ENCODE measurements at regions not wholly inside any gene's neighbourhood (a gene's known extent, or its start where the extent isn't known, plus 50 kb on each side); places are given as distances from the start of the nearest gene placed in this dataset.

DNA sequence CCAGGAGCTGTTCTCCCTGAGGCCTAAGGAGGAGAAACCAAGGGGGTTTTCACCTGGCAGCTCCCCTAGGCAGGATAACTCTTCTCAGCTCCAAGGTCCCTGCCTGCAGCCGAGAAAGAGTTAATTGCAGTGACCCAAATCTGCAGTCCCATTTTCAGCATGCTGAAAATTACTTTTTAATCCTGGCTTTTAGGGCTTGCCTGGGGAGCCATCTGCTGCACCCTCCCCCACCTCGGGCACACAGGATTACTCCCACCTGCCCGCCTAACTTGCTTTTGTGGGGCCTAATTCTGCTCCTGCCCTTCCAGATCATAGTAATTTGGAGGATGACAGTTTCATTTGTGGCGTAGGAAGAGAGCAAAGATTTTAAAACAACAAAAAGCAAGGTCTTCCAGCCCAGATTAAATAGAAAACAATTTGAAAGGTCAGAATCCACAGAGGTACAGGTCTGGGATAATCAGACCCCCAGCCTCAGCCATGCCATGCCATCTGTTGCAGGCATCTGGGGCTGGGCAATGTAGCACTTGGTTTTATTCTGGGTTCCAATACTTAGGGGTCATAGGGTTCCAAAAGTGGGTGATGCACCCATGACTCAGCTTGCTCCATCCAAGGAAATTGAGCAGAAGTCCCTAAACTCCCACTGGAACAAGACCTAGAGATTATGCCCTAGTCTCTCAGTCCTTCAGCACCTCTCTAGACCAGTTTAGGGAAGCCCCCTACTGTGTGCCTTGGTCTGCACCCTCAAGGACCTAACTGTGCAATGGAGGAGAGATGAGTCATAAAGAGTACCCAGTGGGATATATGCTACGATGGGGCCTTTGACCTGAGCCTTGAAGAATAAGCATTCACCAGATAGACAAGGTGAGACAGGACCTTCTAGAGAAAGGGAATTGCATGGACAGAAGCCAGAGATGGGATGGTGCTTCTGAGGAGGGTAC, 64.5 kb upstream of the NLK start:
- DNase-seq (ENCODE audit: extremely low spot score): no peak
- no peak for TF ChIP-seq CTCF (IDR thresholded peaks at IDR 0.05; ENCODE audit: control extremely low read depth, extremely low read depth, low read depth, missing control alignments)
- ChIA-PET POLR2A (no interaction called here), CTCF (no interaction called here)

DNA sequence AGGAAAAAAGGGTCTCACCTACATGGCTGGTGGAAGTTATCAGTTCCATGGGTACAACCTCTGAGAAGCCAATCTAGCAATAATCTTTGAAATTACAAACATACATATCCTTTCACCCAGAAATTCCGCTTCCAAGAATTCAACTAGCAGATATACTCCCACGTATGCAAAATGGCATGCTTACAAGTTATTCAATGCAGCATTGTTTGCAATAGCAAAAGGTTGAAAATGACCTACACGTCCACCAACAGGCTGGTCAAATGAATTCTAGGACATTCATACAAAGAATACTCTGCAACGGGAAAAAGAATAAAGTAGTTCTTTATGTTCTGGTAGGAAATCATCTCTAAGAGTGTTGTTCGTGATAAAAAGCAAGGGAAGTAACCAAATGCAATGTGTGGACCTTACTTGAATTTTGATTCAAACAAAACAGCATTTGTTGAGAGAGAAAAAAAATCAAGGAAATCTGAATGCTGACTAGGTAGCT, 63.7 kb upstream of the NLK start:
- CTCF ChIA-PET: interaction anchor here (1.0 kb wide), 1 partner anchor 29 kb away, joined by 3 read pairs; no protein-coding TSS in a partner anchor
- no peak for TF ChIP-seq CTCF (IDR thresholded peaks at IDR 0.05; ENCODE audit: control extremely low read depth, extremely low read depth, low read depth, missing control alignments)
- POLR2A ChIA-PET: no interaction called here
- no peak for DNase-seq (ENCODE audit: extremely low spot score)

DNA sequence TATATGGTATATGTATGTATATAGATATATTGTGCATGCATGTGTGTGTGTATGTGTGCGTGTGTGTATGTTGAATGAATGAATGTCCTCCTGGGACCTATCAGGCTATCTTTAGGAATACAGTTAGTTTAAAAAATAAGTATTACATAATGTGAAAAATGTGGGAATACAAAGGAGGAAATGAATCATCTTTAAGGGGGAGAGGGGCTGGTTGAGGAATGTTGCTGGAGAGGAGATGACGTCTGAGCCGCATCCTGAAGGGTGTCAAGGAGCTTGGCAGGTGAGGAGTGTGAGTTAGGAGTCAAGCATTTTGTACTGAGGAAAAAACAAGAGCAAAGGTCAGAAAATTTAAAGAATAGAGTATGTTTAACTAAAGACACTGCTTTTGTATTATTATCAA, 62.4 kb upstream of the NLK start:
- no peak for DNase-seq (ENCODE audit: extremely low spot score)
- CTCF ChIA-PET: no interaction called here
- POLR2A ChIA-PET: no interaction called here
- no peak for TF ChIP-seq CTCF (IDR thresholded peaks at IDR 0.05; ENCODE audit: control extremely low read depth, extremely low read depth, low read depth, missing control alignments)

DNA sequence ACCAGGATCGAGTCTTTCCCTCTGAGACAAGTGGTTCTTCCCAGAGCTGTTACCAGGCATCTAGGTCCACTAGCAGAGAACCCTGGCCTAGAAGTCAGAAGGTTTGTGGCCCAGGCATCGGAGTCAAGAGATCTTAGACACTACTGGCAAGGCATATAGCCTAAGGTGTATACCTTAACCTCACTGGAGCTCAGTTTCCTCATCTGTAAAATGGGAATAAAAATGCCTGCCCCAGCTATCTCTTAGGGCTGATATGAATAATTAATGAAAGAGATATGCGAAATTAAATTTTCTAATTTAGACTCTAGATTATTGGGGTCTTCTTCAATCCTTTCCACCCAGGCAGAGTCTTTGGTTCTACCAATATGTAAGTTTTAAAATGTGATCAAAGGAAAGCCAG, 60.5 kb upstream of the NLK start:
- POLR2A ChIA-PET: no interaction called here
- no peak for DNase-seq (ENCODE audit: extremely low spot score)

DNA sequence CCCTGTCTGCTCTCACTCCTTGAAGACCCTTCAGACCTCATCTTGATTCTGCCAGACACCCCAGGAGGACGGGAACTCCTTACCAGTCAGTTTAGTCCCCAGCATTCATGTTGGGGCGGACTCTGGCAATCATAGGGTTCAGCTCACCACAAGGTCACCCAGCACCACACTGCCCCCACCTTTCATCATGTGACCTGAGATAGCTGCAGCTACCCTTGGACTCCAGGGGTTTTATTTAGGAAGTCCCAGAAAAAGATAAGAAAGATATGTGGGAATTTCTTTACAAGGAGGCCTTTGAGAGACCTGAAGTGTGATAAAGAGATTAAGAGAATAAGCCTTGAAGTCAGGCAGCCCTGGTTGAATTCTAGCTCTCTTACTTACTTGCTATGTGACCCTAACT, 59.8 kb upstream of the NLK start:
- no peak for TF ChIP-seq CTCF (IDR thresholded peaks at IDR 0.05; ENCODE audit: control extremely low read depth, extremely low read depth, low read depth, missing control alignments)
- CTCF ChIA-PET: interaction anchor here (1.2 to 1.7 kb wide), 4 partner anchors 10 to 249 kb away, joined by 3 to 7 read pairs (median 4); no protein-coding TSS in a partner anchor
- no peak for DNase-seq (ENCODE audit: extremely low spot score)
- POLR2A ChIA-PET: interaction anchor here (0.7 kb wide), 1 partner anchor 425 kb away, joined by 3 read pairs; no protein-coding TSS in a partner anchor

More for the DNA sequence above, 60.5 kb upstream of the NLK start:
- CTCF ChIA-PET: interaction anchor here (1.1 to 1.7 kb wide), 5 partner anchors 9 to 250 kb away, joined by 3 to 7 read pairs (median 3); no protein-coding TSS in a partner anchor
- TF ChIP-seq CTCF (IDR thresholded peaks at IDR 0.05; ENCODE audit: control extremely low read depth, extremely low read depth, low read depth, missing control alignments): no peak

GRCh38 chr17:27983853-27984252, 58.6 kb upstream of the NLK start:
- ChIA-PET CTCF (no interaction called here), POLR2A (interaction anchor here (0.6 kb wide), 1 partner anchor 23 kb away, joined by 3 read pairs; no protein-coding TSS in a partner anchor)
- no peak for TF ChIP-seq CTCF (IDR thresholded peaks at IDR 0.05; ENCODE audit: control extremely low read depth, extremely low read depth, low read depth, missing control alignments)
- no peak for DNase-seq (ENCODE audit: extremely low spot score)
